Rectal smooth muscle tissue (tissue), 1 donor: ENCODE measurements at regions not wholly inside any gene's neighbourhood (a gene's known extent, or its start where the extent isn't known, plus 50 kb on each side); places are given as distances from the start of the nearest gene placed in this dataset.
"Not testable (repeated sequence)": the region's sequence is repeated elsewhere in the genome, so short reads cannot be mapped to it uniquely, and the experiment has no call there.

ENCODE experiments used
- H3K27ac ChIP-seq: one replicate; pipeline ENCODE4 v1.7.0; 2013; ENCODE audit warnings: low read depth, low read length, inconsistent platforms
- H3K27me3 ChIP-seq: one replicate; pipeline ENCODE4 v1.7.0; 2013; ENCODE audit warnings: low read length; ENCODE audit not compliant: control insufficient read depth, insufficient read depth
- H3K36me3 ChIP-seq: one replicate; pipeline ENCODE4 v1.7.0; 2013; ENCODE audit warnings: low read length; ENCODE audit not compliant: control insufficient read depth, insufficient read depth
- H3K4me1 ChIP-seq: one replicate; pipeline ENCODE4 v1.7.0; 2013; ENCODE audit warnings: low read length; ENCODE audit not compliant: control insufficient read depth, insufficient read depth
- H3K4me3 ChIP-seq: one replicate; pipeline ENCODE4 v1.7.0; 2013; ENCODE audit warnings: low read length
- H3K9ac ChIP-seq: one replicate; pipeline ENCODE4 v1.7.0; 2013; ENCODE audit warnings: low read length

DNA sequence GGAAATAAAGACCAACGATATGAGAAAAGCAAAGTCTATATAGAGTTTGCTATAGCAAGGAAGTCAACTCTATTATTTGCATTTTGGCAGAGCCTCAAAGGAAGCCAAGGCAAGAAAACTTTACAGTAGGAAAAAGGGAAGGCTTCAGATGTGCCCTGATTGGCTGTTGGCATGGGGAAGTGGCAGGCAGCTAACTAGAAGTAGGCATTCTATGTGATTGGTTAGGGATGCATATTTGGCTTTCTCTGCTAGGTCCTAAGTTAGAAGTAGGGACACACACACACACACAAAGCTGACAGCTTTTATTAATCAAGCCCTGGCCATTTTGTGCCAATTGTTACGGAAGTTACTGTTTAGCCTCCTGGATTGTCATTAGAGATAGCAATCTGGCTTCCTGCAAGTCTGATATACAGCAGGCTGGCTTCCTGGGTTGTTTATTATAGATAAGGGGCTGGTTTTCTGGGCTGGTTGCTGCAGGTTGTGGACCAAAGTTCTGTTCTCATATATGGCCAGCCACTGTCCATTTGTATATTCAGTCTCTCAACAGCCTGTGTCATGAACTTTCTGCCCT is 308.1 kb upstream of the GRAMD2B start:
- no peak overlapping the region for H3K9ac ChIP-seq
- H3K4me1 ChIP-seq, result no peaks in the 10 kb centered on the region
- no peaks in the 10 kb centered on the region for H3K36me3 ChIP-seq
- no peak overlapping the region for H3K27ac ChIP-seq
- H3K4me3 ChIP-seq, result no peak overlapping the region
- H3K27me3 ChIP-seq, result no peaks in the 10 kb centered on the region

DNA sequence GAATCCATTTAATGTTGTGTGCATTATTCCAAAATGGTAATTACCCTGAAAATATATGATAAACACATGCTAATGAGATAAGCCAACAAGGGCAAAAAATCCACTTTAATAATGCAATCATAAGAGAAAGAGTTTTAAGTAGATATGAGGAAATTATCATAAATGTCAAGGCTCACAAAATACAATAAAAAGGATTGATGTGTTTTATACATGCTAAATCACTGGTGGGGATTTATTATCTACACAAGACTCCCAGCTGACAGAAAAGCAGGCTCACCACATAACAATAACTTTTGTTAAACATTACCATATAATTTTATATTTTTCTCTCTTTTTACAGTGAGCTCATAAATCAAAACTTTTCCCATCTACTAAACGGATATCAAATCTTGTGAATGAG is 306.2 kb upstream of the GRAMD2B start:
- Histone ChIP-seq H3K27me3 (no peaks in the 10 kb centered on the region), H3K36me3 (no peaks in the 10 kb centered on the region), H3K27ac (no peak overlapping the region), H3K4me1 (no peaks in the 10 kb centered on the region), H3K9ac (no peak overlapping the region), H3K4me3 (no peak overlapping the region)

DNA sequence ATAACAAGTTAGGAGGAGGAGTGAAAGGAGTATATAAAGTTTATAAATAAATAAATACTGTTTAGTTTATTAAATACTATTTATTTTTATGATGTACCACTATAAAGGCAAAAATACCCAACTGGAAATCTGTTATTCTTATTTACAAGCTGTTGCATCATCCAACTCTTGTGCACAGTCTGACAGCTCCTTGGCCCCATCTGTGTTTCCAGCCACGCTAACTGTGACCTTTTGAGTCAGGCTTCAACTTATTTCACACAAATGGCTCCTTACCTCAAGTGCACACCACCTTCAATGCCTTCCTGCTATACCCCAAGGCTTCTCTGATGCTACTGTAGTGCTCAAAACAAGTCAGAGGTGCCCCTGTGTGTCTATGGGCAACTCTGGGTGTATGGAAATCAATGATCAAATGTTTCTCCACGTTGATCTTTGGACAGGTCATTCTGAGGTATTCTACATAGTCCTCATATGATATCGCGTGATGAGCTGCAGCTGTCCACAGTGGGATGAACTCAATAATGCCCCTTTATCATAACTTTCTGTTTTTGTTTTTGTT is 303.2 kb upstream of the GRAMD2B start:
- H3K36me3 ChIP-seq, result no peaks in the 10 kb centered on the region
- H3K9ac ChIP-seq, result no peak overlapping the region
- no peak overlapping the region for H3K27ac ChIP-seq
- H3K4me1 ChIP-seq, result no peaks in the 10 kb centered on the region
- H3K27me3 ChIP-seq, result no peaks in the 10 kb centered on the region
- H3K4me3 ChIP-seq, result no peak overlapping the region

DNA sequence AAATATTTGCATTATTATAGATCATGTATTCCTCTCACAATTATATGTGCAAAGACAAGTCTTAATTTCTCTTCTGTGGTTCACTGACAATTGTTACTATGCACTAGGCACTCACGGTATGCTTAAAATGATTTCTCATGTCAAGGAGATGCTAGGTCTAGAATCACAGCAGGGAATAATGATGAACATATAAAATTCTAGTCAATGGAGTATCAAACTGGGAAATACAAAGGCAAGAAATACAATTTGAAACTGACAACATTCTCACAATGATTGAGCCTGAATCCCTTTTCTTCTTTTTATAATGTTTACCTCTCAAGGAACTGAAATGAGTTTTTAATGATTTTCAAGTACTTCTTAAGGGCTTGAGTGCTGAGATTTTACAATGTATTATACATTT is 302.3 kb upstream of the GRAMD2B start:
- Histone ChIP-seq H3K9ac (no peak overlapping the region), H3K36me3 (no peaks in the 10 kb centered on the region), H3K4me3 (no peak overlapping the region), H3K27me3 (no peaks in the 10 kb centered on the region), H3K27ac (no peak overlapping the region), H3K4me1 (no peaks in the 10 kb centered on the region)

DNA sequence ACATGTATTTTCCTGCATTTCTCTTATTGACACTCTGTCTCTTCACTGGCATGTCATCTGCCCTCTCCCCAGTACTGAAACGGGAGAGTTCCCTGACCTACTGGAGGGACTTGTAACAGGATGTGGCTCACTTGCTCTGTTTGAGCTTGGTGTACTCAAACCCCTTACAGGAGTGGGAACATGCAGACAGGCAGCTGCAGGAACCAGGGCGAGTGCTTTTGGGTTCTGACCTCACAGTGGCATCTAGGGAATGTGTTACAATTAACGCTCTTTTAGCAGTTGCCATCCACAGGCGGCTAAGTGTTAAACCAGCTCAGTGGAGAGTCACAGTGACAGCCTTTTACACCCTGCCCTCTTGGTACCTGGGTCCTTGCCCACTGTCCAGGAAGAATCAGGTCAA is 300.3 kb upstream of the GRAMD2B start:
- H3K4me1 ChIP-seq, result no peaks in the 10 kb centered on the region
- H3K4me3 ChIP-seq, result no peak overlapping the region
- no peak overlapping the region for H3K27ac ChIP-seq
- no peaks in the 10 kb centered on the region for H3K27me3 ChIP-seq
- H3K9ac ChIP-seq, result no peak overlapping the region
- H3K36me3 ChIP-seq, result no peaks in the 10 kb centered on the region

DNA sequence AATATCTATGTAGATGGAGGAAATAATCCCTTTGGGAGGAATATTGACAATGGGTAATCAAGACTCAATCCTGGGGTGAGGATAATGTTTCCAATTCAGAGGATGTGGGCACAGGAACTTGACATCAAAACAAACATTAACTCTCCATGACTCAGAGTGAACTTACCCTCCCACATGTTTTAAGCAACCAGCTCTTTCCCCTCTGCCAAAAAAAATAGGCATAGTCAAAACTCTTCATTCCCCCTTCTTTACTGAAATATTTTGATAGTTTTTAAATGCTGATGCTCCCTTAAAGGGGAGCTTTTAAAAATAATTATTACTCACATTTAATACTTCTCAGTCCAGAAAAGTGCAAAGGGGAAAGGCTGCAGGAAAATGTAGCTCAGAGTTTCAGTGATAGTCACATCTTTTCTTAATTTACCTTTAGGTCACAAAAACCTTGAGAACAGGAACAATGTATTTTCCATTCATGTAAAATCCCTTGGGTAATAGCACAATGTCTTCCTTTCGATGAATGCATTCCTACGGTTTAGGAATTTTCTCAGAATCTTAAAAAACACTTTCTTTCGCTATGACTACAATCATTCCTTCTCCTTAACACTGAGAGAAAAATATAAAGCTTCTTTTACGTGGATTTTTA is 298.4 kb upstream of the GRAMD2B start:
- no peaks in the 10 kb centered on the region for H3K36me3 ChIP-seq
- no peaks in the 10 kb centered on the region for H3K4me1 ChIP-seq
- H3K27me3 ChIP-seq, result no peaks in the 10 kb centered on the region
- H3K4me3 ChIP-seq, result no peak overlapping the region
- H3K27ac ChIP-seq, result no peak overlapping the region
- H3K9ac ChIP-seq, result no peak overlapping the region

DNA sequence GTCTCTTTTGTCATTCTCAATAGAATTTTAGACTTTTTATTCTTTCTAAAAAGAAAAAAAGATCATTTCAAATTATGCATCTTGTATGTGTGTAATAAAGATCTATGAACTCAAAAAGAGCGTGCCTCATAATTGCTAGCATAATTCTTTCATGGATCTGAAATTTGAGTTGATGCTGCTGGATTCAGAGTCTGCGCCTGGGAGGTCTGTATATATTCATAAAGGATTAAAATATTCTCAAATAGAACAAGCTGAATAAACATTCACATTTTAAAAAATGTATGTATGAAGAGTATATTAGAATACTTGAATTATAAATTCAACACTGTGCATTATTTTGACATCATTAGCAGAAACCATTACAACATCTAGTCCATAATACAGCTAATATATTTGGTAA is 297.8 kb upstream of the GRAMD2B start:
- no peaks in the 10 kb centered on the region for H3K27me3 ChIP-seq
- H3K9ac ChIP-seq, result no peak overlapping the region
- no peaks in the 10 kb centered on the region for H3K4me1 ChIP-seq
- no peak overlapping the region for H3K4me3 ChIP-seq
- H3K27ac ChIP-seq, result no peak overlapping the region
- H3K36me3 ChIP-seq, result no peaks in the 10 kb centered on the region

DNA sequence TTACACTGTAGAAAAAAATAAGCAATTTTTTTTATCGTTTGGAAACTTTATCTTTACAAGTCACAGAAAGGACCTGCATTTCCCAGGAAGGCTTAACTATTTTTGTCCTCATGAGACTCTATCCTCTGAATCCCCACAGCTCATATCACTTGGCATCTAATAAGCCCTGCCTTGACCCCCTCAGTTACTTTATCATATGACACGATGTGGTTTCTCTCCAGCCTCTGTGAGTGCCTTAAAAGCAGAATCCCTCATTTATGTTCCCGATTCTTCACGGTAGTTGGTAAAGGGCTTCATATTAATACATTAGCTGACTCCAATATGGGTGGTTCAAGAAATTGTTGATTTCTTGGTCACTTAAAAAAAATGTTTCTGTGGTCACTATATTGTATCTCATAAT is 296.6 kb upstream of the GRAMD2B start:
- Histone ChIP-seq H3K4me1 (no peaks in the 10 kb centered on the region), H3K36me3 (no peaks in the 10 kb centered on the region), H3K27me3 (no peaks in the 10 kb centered on the region), H3K9ac (no peak overlapping the region), H3K4me3 (no peak overlapping the region), H3K27ac (no peak overlapping the region)

DNA sequence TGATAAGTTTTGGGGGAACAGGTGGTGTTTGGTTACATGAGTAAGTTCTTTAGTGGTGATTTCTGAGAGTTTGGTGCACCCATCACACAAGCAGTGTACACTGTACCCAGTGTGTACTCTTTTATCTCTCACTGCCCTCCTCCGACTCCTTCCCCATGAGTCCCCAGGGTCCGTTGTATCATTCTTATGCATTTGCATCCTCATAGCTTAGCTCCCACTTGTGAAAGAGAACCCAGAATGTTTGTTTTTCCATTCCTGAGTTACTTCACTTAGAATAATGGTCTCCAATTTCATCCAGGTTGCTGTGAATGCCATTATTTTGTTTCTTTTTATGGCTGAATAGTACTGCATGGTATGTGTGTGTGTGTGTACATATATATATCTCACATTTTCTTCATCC is 295.8 kb upstream of the GRAMD2B start:
- H3K27me3 ChIP-seq, H3K36me3 ChIP-seq, H3K4me1 ChIP-seq, H3K27ac ChIP-seq, H3K9ac ChIP-seq, H3K4me3 ChIP-seq: not testable (repeated sequence)

DNA sequence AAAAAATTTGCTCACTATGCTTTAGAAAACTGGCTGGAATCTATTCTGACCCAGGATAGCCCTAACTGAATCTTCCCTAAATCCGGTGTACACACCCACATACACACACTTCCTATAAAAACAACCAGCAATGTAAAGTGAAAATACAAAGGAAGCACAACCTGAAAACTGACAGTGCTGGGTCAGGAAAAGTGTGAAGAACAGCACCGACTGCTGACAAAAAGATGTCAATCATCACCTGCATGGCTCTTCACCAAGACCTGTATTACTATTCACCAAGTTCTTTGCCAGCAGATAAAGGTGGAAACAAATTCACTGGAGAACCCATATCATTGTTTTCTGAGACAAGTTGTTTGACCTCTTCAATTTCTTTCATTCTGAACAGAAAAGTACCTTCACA is 293.8 kb upstream of the GRAMD2B start:
- H3K27ac ChIP-seq, result no peak overlapping the region
- H3K9ac ChIP-seq, result no peak overlapping the region
- no peak overlapping the region for H3K4me3 ChIP-seq
- H3K4me1 ChIP-seq, result no peaks in the 10 kb centered on the region
- no peaks in the 10 kb centered on the region for H3K27me3 ChIP-seq
- no peaks in the 10 kb centered on the region for H3K36me3 ChIP-seq

DNA sequence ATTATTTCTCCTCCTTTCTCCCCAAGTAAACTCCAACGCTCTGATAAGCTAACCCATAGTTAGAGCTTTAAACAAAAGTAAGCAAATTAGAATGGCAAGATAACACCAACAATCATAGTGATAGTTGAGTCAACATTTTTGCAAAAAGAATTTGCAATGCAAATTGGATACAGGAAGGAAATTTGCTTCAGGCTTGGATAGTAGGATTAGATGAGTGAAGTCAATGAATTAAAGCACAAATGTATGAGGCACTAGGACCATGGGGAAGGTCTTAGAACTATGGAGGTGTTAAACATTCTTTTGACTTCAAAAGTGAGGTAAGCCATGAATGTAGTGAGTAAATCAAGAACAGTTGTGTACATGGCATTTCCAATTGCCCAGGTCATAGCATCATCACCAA is 289.8 kb upstream of the GRAMD2B start:
- Histone ChIP-seq H3K4me3 (no peak overlapping the region), H3K27ac (no peak overlapping the region), H3K36me3 (no peaks in the 10 kb centered on the region), H3K4me1 (no peaks in the 10 kb centered on the region), H3K27me3 (no peaks in the 10 kb centered on the region), H3K9ac (no peak overlapping the region)

DNA sequence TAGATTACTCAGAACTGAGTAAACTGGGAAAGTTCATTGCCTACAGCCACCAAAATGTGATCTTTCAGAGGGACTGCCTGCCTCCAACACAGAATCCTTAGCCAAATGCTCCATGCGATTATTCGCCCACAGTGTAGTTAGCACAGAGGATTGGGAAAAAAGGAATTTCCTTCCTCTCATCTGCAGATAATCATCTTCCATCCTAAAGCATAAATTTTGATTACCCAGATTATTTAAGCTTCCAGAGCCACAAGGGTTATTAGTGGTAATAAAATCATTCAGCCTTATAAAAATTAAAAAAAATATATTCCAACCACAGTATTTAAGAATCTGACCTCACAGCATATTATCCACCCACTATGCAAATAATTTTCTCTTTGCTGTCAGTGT is 285.3 kb upstream of the GRAMD2B start:
- Histone ChIP-seq H3K9ac (no peak overlapping the region), H3K27me3 (no peaks in the 10 kb centered on the region), H3K4me1 (no peaks in the 10 kb centered on the region), H3K27ac (no peak overlapping the region), H3K36me3 (no peaks in the 10 kb centered on the region), H3K4me3 (no peak overlapping the region)

DNA sequence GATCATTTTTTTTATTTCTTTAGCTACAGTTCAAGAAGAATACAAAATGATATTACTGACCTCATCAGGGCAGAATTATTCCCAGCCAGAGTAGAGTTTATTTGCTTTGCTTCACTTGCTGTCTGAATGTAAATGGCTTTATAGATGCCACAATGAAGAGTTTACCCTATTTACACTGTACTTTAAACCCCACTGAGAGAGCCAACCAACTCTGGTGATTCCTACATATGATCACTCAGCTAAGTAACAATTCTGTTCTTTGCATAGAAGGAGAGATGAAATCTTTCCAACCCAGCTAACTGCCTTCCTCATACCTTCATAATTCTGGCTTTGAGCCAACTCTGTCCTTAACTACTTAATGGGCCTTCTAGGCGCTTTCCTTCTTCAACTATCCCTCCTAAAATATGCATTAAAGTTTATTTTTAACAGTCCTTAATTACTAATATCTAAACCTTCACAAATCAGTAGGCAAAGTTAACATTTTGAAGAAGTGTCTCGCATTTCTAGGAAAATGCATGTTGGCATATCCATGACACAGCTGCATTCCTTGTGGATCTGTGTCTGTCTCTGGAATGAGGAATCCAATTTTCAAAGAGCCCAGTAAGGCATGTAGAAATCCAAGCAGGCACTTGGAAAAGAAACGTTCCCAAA is 284.8 kb upstream of the GRAMD2B start:
- no peak overlapping the region for H3K9ac ChIP-seq

More for the DNA sequence above, 284.8 kb upstream of the GRAMD2B start:
- no peak overlapping the region for H3K4me3 ChIP-seq
- H3K36me3 ChIP-seq, result no peaks in the 10 kb centered on the region
- no peaks in the 10 kb centered on the region for H3K27me3 ChIP-seq
- no peak overlapping the region for H3K27ac ChIP-seq
- H3K4me1 ChIP-seq, result no peaks in the 10 kb centered on the region
